Stimulated activated CD4-positive, alpha-beta T cell treated with anti-CD3 and anti-CD28 coated beads, Interleukin-15, amount 100 ng/mL, for 48 hours (primary cell): ENCODE measurements at regions not wholly inside any gene's neighbourhood (a gene's known extent, or its start where the extent isn't known, plus 50 kb on each side); places are given as distances from the start of the nearest gene placed in this dataset.

Experiments
- DNase-seq, 2 donors: peaks; one replicate each; pipeline ENCODE4 v3.0.0-alpha.2; 2020; ENCODE audit warnings: low read depth in 2 of 2

- DNase-seq, result no peak
These were observed 324.4 kb upstream of the ZNF32 start for GRCh38 chr10:43972976-43973647.

- no peak for DNase-seq
These were observed 323.3 kb upstream of the ZNF32 start for GRCh38 chr10:43971981-43972380.

GRCh38 chr10:43971306-43971705 is 322.6 kb upstream of the ZNF32 start:
- no peak for DNase-seq

GRCh38 chr10:43970717-43971116 is 322.0 kb upstream of the ZNF32 start:
- no peak for DNase-seq

- no peak for DNase-seq
These were observed 321.5 kb upstream of the ZNF32 start for GRCh38 chr10:43970018-43970698.

GRCh38 chr10:43969506-43969905 is 320.8 kb upstream of the ZNF32 start:
- DNase-seq, result no peak

GRCh38 chr10:43968961-43969360 is 320.3 kb upstream of the ZNF32 start:
- no peak for DNase-seq

- no peak for DNase-seq
These were observed 319.4 kb upstream of the ZNF32 start for GRCh38 chr10:43968076-43968475.

GRCh38 chr10:43966571-43966965 is 317.9 kb upstream of the ZNF32 start:
- no peak for DNase-seq

GRCh38 chr10:43965918-43966570 is 317.4 kb upstream of the ZNF32 start:
- DNase-seq, result no peak

GRCh38 chr10:43965033-43965917 is 316.6 kb upstream of the ZNF32 start:
- DNase-seq, result no peak

GRCh38 chr10:43964486-43964885 is 315.8 kb upstream of the ZNF32 start:
- no peak for DNase-seq

- DNase-seq, result no peak
These were observed 315.2 kb upstream of the ZNF32 start for GRCh38 chr10:43963793-43964425.

- DNase-seq, result no peak
These were observed 314.7 kb upstream of the ZNF32 start for GRCh38 chr10:43963379-43963778.

- DNase-seq, result no peak
These were observed 313.9 kb upstream of the ZNF32 start for GRCh38 chr10:43962346-43963191.

GRCh38 chr10:43961523-43962345 is 313.1 kb upstream of the ZNF32 start:
- DNase-seq, result no peak

GRCh38 chr10:43960981-43961380 is 312.3 kb upstream of the ZNF32 start:
- DNase-seq, result no peak

- DNase-seq, result no peak
These were observed 311.8 kb upstream of the ZNF32 start for GRCh38 chr10:43960477-43960876.

- DNase-seq, result no peak
These were observed 311.4 kb upstream of the ZNF32 start for GRCh38 chr10:43960135-43960415.
